ENCODE measurements at regions not wholly inside any gene's neighbourhood (a gene's known extent, or its start where the extent isn't known, plus 50 kb on each side); places are given as distances from the start of the nearest gene placed in this dataset.

DNA sequence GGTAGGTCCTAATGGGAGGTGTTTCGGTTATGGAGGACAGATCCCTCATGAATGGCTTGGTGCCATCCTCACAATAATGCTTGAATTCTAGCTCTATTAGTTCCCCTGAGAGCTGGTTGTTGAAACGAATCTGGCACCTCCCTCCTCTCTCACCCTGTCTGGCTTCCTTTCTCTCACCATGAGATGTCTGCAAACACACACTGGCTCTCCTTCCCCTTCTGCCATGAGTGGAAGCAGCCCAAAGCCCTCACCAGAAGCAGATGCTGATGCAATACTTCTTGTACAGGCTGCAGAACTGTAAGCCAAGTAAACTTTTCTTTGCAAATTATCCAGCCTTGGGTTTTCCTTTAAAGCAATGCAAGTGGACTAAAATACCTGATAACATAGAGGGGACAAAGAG is 86.6 kb downstream of the RND3 start:
- TF ChIP-seq POLR2A (IDR thresholded peaks at IDR 0.05), result no peak
- TF ChIP-seq, protein P1, sequence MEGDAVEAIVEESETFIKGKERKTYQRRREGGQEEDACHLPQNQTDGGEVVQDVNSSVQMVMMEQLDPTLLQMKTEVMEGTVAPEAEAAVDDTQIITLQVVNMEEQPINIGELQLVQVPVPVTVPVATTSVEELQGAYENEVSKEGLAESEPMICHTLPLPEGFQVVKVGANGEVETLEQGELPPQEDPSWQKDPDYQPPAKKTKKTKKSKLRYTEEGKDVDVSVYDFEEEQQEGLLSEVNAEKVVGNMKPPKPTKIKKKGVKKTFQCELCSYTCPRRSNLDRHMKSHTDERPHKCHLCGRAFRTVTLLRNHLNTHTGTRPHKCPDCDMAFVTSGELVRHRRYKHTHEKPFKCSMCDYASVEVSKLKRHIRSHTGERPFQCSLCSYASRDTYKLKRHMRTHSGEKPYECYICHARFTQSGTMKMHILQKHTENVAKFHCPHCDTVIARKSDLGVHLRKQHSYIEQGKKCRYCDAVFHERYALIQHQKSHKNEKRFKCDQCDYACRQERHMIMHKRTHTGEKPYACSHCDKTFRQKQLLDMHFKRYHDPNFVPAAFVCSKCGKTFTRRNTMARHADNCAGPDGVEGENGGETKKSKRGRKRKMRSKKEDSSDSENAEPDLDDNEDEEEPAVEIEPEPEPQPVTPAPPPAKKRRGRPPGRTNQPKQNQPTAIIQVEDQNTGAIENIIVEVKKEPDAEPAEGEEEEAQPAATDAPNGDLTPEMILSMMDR (IDR thresholded peaks at IDR 0.05), result no peak
